ENCODE measurements at regions not wholly inside any gene's neighbourhood (a gene's known extent, or its start where the extent isn't known, plus 50 kb on each side); places are given as distances from the start of the nearest gene placed in this dataset.

- no peak overlapping the region for H3K27ac ChIP-seq (ENCODE audit: low read depth, low read length)
- H3K36me3 ChIP-seq (ENCODE audit: control insufficient read depth, insufficient read depth, low read length): no peaks in the 10 kb centered on the region
- WGBS (ENCODE audit: insufficient coverage): 80% methylated on average over 1 of the region's 2 CpGs
- no peaks in the 10 kb centered on the region for H3K9me3 ChIP-seq (ENCODE audit: control insufficient read depth, insufficient read depth, low read length)
- H3K4me3 ChIP-seq (ENCODE audit: low read depth, low read length): no peak overlapping the region
- no peak for DNase-seq (ENCODE audit: low read depth in 4 of 6, low spot score in 6 of 6)
- no peaks in the 10 kb centered on the region for H3K4me1 ChIP-seq (ENCODE audit: control insufficient read depth, insufficient read depth, low read length)
- no peaks in the 10 kb centered on the region for H3K27me3 ChIP-seq (ENCODE audit: control insufficient read depth, insufficient read depth, low read length)
Observed at GRCh38 chr11:21896216-21896615, 296.7 kb upstream of the ANO5 start.

DNA sequence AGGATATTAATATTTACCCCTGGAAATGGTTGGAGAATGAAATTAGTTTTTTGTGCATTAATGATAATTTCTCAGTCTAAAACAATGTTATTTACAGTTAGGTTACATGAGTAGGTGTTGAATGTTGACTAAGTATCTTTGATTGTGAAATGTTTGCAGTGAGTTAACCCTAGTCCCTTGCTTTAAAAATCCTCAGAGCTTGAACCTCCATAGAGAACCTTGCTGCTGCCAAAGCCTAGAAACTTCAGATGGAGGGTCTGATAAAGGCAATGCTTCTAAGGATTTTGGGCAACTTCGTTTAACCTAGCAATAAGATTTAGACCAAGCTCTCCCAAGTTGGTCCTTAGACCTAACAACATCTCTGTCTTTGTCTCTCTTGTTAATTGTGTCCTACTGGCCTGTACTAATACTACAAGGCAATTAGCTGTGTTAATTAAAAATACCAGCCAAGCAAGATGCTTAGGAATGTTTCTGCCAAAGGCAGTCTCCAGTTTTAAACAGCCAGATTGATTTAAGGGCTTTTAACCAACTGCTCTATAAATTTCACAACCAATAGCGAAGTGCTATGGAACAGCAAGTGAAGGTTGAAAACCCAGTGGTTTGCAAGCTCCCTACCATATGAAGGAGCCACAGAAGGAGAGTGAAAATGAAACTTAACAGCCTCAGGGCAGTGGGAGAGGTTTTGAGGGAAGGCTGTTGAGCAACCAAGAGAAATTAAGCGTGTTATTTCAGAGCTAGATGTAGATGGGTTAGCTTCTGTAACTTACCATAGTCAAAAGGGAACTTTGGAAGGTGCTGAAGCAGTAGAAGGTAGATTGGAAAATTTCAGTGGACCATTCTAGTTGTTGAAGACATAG lies 295.9 kb upstream of the ANO5 start:
- peak in 2 of 6 donors; percentile 30 to 67 for DNase-seq (ENCODE audit: low read depth in 4 of 6, low spot score in 6 of 6)
- Histone ChIP-seq H3K36me3 (ENCODE audit: control insufficient read depth, insufficient read depth, low read length) (no peaks in the 10 kb centered on the region), H3K27ac (ENCODE audit: low read depth, low read length) (no peak overlapping the region), H3K4me1 (ENCODE audit: control insufficient read depth, insufficient read depth, low read length) (no peaks in the 10 kb centered on the region), H3K4me3 (ENCODE audit: low read depth, low read length) (no peak overlapping the region), H3K9me3 (ENCODE audit: control insufficient read depth, insufficient read depth, low read length) (no peaks in the 10 kb centered on the region), H3K27me3 (ENCODE audit: control insufficient read depth, insufficient read depth, low read length) (no peaks in the 10 kb centered on the region)
- WGBS (ENCODE audit: insufficient coverage): 81% methylated on average over 2 of the region's 3 CpGs

DNA sequence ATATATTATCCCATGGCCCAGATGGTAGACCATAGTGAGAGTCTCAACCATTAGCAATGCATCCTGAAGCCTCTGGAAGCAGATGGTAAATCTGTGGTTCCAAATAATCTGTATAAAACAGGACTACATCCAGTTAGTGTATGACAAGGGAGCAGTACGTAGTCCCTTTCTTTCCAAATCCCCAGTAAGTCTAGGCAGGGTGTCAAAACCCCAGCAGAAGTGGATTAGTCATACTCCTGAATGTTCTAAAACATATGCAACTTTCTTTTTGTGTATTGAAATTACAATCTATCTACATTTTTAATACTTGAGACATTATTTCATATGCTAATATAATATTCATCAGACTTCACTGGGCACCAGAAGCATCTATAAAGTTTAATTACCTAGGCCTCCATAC lies 295.1 kb upstream of the ANO5 start:
- no peak overlapping the region for H3K27ac ChIP-seq (ENCODE audit: low read depth, low read length)
- no peaks in the 10 kb centered on the region for H3K9me3 ChIP-seq (ENCODE audit: control insufficient read depth, insufficient read depth, low read length)
- no peaks in the 10 kb centered on the region for H3K4me1 ChIP-seq (ENCODE audit: control insufficient read depth, insufficient read depth, low read length)
- peak in 1 of 6 donors; percentile 37 for DNase-seq (ENCODE audit: low read depth in 4 of 6, low spot score in 6 of 6)
- no CpG with 5 or more reads among the region's 1 CpG for WGBS (ENCODE audit: insufficient coverage)
- no peak overlapping the region for H3K4me3 ChIP-seq (ENCODE audit: low read depth, low read length)
- H3K27me3 ChIP-seq (ENCODE audit: control insufficient read depth, insufficient read depth, low read length): no peaks in the 10 kb centered on the region
- no peaks in the 10 kb centered on the region for H3K36me3 ChIP-seq (ENCODE audit: control insufficient read depth, insufficient read depth, low read length)

DNA sequence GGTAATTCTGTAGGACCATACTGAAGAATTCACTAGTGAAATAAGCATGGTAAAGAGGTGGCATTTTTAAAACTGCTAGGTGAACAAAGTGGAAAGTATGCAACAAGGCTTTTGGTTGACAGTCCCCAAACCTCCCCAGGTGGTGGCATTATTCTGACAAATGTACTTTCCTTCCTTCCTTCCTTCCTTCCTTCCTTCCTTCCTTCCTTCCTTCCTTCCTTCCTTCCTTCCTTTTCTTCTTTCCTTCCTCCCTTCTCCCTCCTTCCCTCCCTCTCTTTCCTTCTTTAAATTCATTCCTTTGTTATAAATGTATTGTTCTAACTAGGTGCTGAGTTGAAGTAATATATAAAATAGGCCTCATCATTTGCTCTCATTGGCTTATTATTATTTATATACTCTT lies 284.7 kb upstream of the ANO5 start:
- no peaks in the 10 kb centered on the region for H3K27me3 ChIP-seq (ENCODE audit: control insufficient read depth, insufficient read depth, low read length)
- no peak overlapping the region for H3K4me3 ChIP-seq (ENCODE audit: low read depth, low read length)
- H3K9me3 ChIP-seq (ENCODE audit: control insufficient read depth, insufficient read depth, low read length): no peaks in the 10 kb centered on the region
- no peaks in the 10 kb centered on the region for H3K4me1 ChIP-seq (ENCODE audit: control insufficient read depth, insufficient read depth, low read length)
- no peak for DNase-seq (ENCODE audit: low read depth in 4 of 6, low spot score in 6 of 6)
- H3K36me3 ChIP-seq (ENCODE audit: control insufficient read depth, insufficient read depth, low read length): no peaks in the 10 kb centered on the region
- H3K27ac ChIP-seq (ENCODE audit: low read depth, low read length): no peak overlapping the region

DNA sequence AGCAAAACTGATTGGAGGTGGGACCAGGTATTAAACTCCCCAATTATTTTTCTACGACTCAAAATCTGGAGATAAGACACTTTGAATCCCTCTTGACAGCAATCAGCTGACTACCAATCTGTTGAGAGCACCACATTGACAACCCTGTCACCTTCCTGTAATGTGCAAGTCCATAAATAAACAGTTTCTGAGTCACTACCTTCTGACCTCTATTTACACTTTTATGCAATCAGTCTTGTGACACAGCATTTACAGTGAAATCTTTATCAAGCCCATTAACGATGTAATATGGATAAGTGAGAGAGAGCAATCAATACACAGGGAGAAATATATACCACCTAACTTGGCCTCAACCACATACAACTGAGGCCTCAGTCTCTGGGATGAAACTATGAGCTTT lies 283.7 kb upstream of the ANO5 start:
- no peak for DNase-seq (ENCODE audit: low read depth in 4 of 6, low spot score in 6 of 6)
- 73% methylated on average over 1 of the region's 2 CpGs for WGBS (ENCODE audit: insufficient coverage)
- no peaks in the 10 kb centered on the region for H3K36me3 ChIP-seq (ENCODE audit: control insufficient read depth, insufficient read depth, low read length)
- no peak overlapping the region for H3K4me3 ChIP-seq (ENCODE audit: low read depth, low read length)
- no peaks in the 10 kb centered on the region for H3K4me1 ChIP-seq (ENCODE audit: control insufficient read depth, insufficient read depth, low read length)
- no peaks in the 10 kb centered on the region for H3K27me3 ChIP-seq (ENCODE audit: control insufficient read depth, insufficient read depth, low read length)
- H3K9me3 ChIP-seq (ENCODE audit: control insufficient read depth, insufficient read depth, low read length): no peaks in the 10 kb centered on the region
- H3K27ac ChIP-seq (ENCODE audit: low read depth, low read length): no peak overlapping the region

DNA sequence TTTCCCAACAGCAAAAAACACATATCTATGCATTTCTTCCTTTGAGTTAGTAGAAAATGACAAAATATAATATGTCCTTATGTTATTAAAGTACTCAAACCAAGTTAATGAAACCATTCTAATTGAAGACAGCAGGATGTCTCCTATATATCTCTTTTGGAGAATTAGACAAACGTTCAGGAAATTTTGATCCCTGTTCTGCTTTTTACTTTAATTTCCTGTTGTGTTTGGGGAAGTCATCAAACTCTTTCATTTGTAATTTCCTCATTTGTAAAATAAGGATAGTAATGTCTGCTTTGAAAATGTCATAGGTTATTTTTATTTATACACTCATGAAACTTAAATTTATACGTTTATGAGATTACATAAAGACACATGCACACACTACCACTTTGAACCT lies 281.8 kb upstream of the ANO5 start:
- Histone ChIP-seq H3K36me3 (ENCODE audit: control insufficient read depth, insufficient read depth, low read length) (no peaks in the 10 kb centered on the region), H3K4me1 (ENCODE audit: control insufficient read depth, insufficient read depth, low read length) (no peaks in the 10 kb centered on the region), H3K4me3 (ENCODE audit: low read depth, low read length) (no peak overlapping the region), H3K27ac (ENCODE audit: low read depth, low read length) (no peak overlapping the region), H3K27me3 (ENCODE audit: control insufficient read depth, insufficient read depth, low read length) (no peaks in the 10 kb centered on the region), H3K9me3 (ENCODE audit: control insufficient read depth, insufficient read depth, low read length) (peaks cover 1% of the 10 kb centered on the region)
- DNase-seq (ENCODE audit: low read depth in 4 of 6, low spot score in 6 of 6): no peak
- no CpG with 5 or more reads among the region's 2 CpGs for WGBS (ENCODE audit: insufficient coverage)

DNA sequence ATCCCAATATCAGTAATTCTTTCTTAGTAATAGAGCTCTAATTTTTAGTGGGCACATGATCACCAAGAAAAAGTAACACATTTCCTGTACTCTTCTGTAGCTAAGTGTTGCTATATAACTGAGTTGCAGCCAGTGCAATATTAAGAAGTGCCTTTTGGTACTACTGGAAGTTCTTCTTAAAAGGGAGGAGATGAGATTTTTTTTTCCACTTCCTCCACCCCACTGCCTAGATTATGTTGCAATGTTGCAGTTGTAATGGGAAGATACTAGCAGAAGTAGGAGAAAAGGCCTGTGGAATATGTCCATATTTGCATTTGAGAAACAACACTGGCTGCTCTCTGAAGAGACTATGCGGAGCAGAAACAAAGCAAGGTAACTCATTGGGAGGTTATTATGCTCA lies 280.6 kb upstream of the ANO5 start:
- Histone ChIP-seq H3K27me3 (ENCODE audit: control insufficient read depth, insufficient read depth, low read length) (no peaks in the 10 kb centered on the region), H3K4me3 (ENCODE audit: low read depth, low read length) (no peak overlapping the region), H3K36me3 (ENCODE audit: control insufficient read depth, insufficient read depth, low read length) (no peaks in the 10 kb centered on the region), H3K9me3 (ENCODE audit: control insufficient read depth, insufficient read depth, low read length) (peaks cover 1% of the 10 kb centered on the region), H3K4me1 (ENCODE audit: control insufficient read depth, insufficient read depth, low read length) (no peaks in the 10 kb centered on the region), H3K27ac (ENCODE audit: low read depth, low read length) (no peak overlapping the region)
- WGBS (ENCODE audit: insufficient coverage): 100% methylated on average over 1 of the region's 1 CpG
- DNase-seq (ENCODE audit: low read depth in 4 of 6, low spot score in 6 of 6): no peak

GRCh38 chr11:21921151-21921550 lies 271.7 kb upstream of the ANO5 start:
- no peaks in the 10 kb centered on the region for H3K4me1 ChIP-seq (ENCODE audit: control insufficient read depth, insufficient read depth, low read length)
- WGBS (ENCODE audit: insufficient coverage): no CpG with 5 or more reads among the region's 1 CpG

GRCh38 chr11:21924262-21924661 lies 268.6 kb upstream of the ANO5 start:
- no peaks in the 10 kb centered on the region for H3K9me3 ChIP-seq (ENCODE audit: control insufficient read depth, insufficient read depth, low read length)
- H3K4me3 ChIP-seq (ENCODE audit: low read depth, low read length): no peak overlapping the region
- H3K27ac ChIP-seq (ENCODE audit: low read depth, low read length): no peak overlapping the region
- H3K27me3 ChIP-seq (ENCODE audit: control insufficient read depth, insufficient read depth, low read length): no peaks in the 10 kb centered on the region
- no CpG with 5 or more reads among the region's 1 CpG for WGBS (ENCODE audit: insufficient coverage)
- H3K4me1 ChIP-seq (ENCODE audit: control insufficient read depth, insufficient read depth, low read length): no peaks in the 10 kb centered on the region
- DNase-seq (ENCODE audit: low read depth in 4 of 6, low spot score in 6 of 6): no peak
- no peaks in the 10 kb centered on the region for H3K36me3 ChIP-seq (ENCODE audit: control insufficient read depth, insufficient read depth, low read length)

More at GRCh38 chr11:21921151-21921550, 271.7 kb upstream of the ANO5 start:
- H3K9me3 ChIP-seq (ENCODE audit: control insufficient read depth, insufficient read depth, low read length): no peaks in the 10 kb centered on the region
- no peak overlapping the region for H3K4me3 ChIP-seq (ENCODE audit: low read depth, low read length)
- no peak overlapping the region for H3K27ac ChIP-seq (ENCODE audit: low read depth, low read length)
- no peaks in the 10 kb centered on the region for H3K36me3 ChIP-seq (ENCODE audit: control insufficient read depth, insufficient read depth, low read length)
- no peaks in the 10 kb centered on the region for H3K27me3 ChIP-seq (ENCODE audit: control insufficient read depth, insufficient read depth, low read length)
- DNase-seq (ENCODE audit: low read depth in 4 of 6, low spot score in 6 of 6): no peak

GRCh38 chr11:21927628-21928027 lies 265.3 kb upstream of the ANO5 start:
- no CpG with 5 or more reads among the region's 3 CpGs for WGBS (ENCODE audit: insufficient coverage)

More at GRCh38 chr11:21927628-21928027, 265.3 kb upstream of the ANO5 start:
- H3K27me3 ChIP-seq (ENCODE audit: control insufficient read depth, insufficient read depth, low read length): no peaks in the 10 kb centered on the region
- no peaks in the 10 kb centered on the region for H3K9me3 ChIP-seq (ENCODE audit: control insufficient read depth, insufficient read depth, low read length)
- H3K36me3 ChIP-seq (ENCODE audit: control insufficient read depth, insufficient read depth, low read length): no peaks in the 10 kb centered on the region
- H3K4me1 ChIP-seq (ENCODE audit: control insufficient read depth, insufficient read depth, low read length): no peaks in the 10 kb centered on the region
- DNase-seq (ENCODE audit: low read depth in 4 of 6, low spot score in 6 of 6): peak in 1 of 6 donors; percentile 34
- H3K27ac ChIP-seq (ENCODE audit: low read depth, low read length): no peak overlapping the region
- no peak overlapping the region for H3K4me3 ChIP-seq (ENCODE audit: low read depth, low read length)
